ENCODE measurements at regions not wholly inside any gene's neighbourhood (a gene's known extent, or its start where the extent isn't known, plus 50 kb on each side); places are given as distances from the start of the nearest gene placed in this dataset.
"Not testable (repeated sequence)": the region's sequence is repeated elsewhere in the genome, so short reads cannot be mapped to it uniquely, and the experiment has no call there.

- DNase-seq: no peak
- Mint-ChIP-seq H3K4me3 (no peak overlapping the region), H3K27ac (no peak overlapping the region), H3K27me3 (peaks cover 1% of the 10 kb centered on the region), H3K36me3 (ENCODE audit: low read depth) (no peaks in the 10 kb centered on the region), H3K4me1 (no peaks in the 10 kb centered on the region)
- no peak for ATAC-seq
- no peaks in the 10 kb centered on the region for H3K9me3 ChIP-seq (ENCODE audit: control insufficient read depth, low read length, poor library complexity, severe bottlenecking)
Observed at GRCh38 chr6:78701407-78701806, 165.9 kb upstream of the IRAK1BP1 start.

- Mint-ChIP-seq H3K27ac (no peak overlapping the region), H3K36me3 (ENCODE audit: low read depth) (no peaks in the 10 kb centered on the region), H3K4me3 (no peak overlapping the region), H3K4me1 (no peaks in the 10 kb centered on the region), H3K27me3 (peaks cover 14% of the 10 kb centered on the region)
- ATAC-seq (no peak), DNase-seq (no peak)
- no peaks in the 10 kb centered on the region for H3K9me3 ChIP-seq (ENCODE audit: control insufficient read depth, low read length, poor library complexity, severe bottlenecking)
Observed at GRCh38 chr6:78709021-78709420, 158.3 kb upstream of the IRAK1BP1 start.

- Mint-ChIP-seq H3K27me3 (no peaks in the 10 kb centered on the region), H3K4me1 (no peaks in the 10 kb centered on the region), H3K36me3 (ENCODE audit: low read depth) (no peaks in the 10 kb centered on the region), H3K27ac (no peak overlapping the region), H3K4me3 (no peak overlapping the region)
- DNase-seq: no peak
- H3K9me3 ChIP-seq (ENCODE audit: control insufficient read depth, low read length, poor library complexity, severe bottlenecking): no peaks in the 10 kb centered on the region
- ATAC-seq: no peak
Observed at GRCh38 chr6:78713564-78713963, 153.8 kb upstream of the IRAK1BP1 start.

GRCh38 chr6:78744144-78744543 lies 123.2 kb upstream of the IRAK1BP1 start:
- peaks cover 2% of the 10 kb centered on the region for H3K9me3 ChIP-seq (ENCODE audit: control insufficient read depth, low read length, poor library complexity, severe bottlenecking)
- Mint-ChIP-seq H3K4me3 (no peak overlapping the region), H3K36me3 (ENCODE audit: low read depth) (no peaks in the 10 kb centered on the region), H3K27ac (no peak overlapping the region), H3K4me1 (no peaks in the 10 kb centered on the region), H3K27me3 (no peaks in the 10 kb centered on the region)
- DNase-seq (no peak), ATAC-seq (no peak)

GRCh38 chr6:78746457-78746856 lies 120.9 kb upstream of the IRAK1BP1 start:
- Mint-ChIP-seq H3K36me3 (ENCODE audit: low read depth) (no peaks in the 10 kb centered on the region), H3K4me3 (no peak overlapping the region), H3K27me3 (no peaks in the 10 kb centered on the region), H3K27ac (no peak overlapping the region), H3K4me1 (no peaks in the 10 kb centered on the region)
- no peak for ATAC-seq
- H3K9me3 ChIP-seq (ENCODE audit: control insufficient read depth, low read length, poor library complexity, severe bottlenecking): peaks cover 2% of the 10 kb centered on the region
- no peak for DNase-seq

GRCh38 chr6:78749326-78749725 lies 118.0 kb upstream of the IRAK1BP1 start:
- H3K4me3 Mint-ChIP-seq: no peak overlapping the region
- peaks cover 2% of the 10 kb centered on the region for H3K9me3 ChIP-seq (ENCODE audit: control insufficient read depth, low read length, poor library complexity, severe bottlenecking)
- H3K27ac Mint-ChIP-seq: no peak overlapping the region
- H3K36me3 Mint-ChIP-seq (ENCODE audit: low read depth): no peaks in the 10 kb centered on the region
- ATAC-seq: no peak
- H3K4me1 Mint-ChIP-seq: no peaks in the 10 kb centered on the region
- no peaks in the 10 kb centered on the region for H3K27me3 Mint-ChIP-seq
- no peak for DNase-seq

GRCh38 chr6:78758297-78758798 lies 109.0 kb upstream of the IRAK1BP1 start:
- H3K36me3 Mint-ChIP-seq (ENCODE audit: low read depth); H3K4me1 Mint-ChIP-seq; H3K27me3 Mint-ChIP-seq; H3K4me3 Mint-ChIP-seq; DNase-seq; H3K27ac Mint-ChIP-seq; ATAC-seq; H3K9me3 ChIP-seq (ENCODE audit: control insufficient read depth, low read length, poor library complexity, severe bottlenecking): not testable (repeated sequence)

GRCh38 chr6:78768271-78768670 lies 99.1 kb upstream of the IRAK1BP1 start:
- H3K9me3 ChIP-seq (ENCODE audit: control insufficient read depth, low read length, poor library complexity, severe bottlenecking): no peaks in the 10 kb centered on the region
- DNase-seq (no peak), ATAC-seq (no peak)
- Mint-ChIP-seq H3K36me3 (ENCODE audit: low read depth) (no peaks in the 10 kb centered on the region), H3K27me3 (no peaks in the 10 kb centered on the region), H3K27ac (no peak overlapping the region), H3K4me1 (no peaks in the 10 kb centered on the region), H3K4me3 (no peak overlapping the region)

GRCh38 chr6:78770765-78771164 lies 96.6 kb upstream of the IRAK1BP1 start:
- H3K36me3 Mint-ChIP-seq (ENCODE audit: low read depth): no peaks in the 10 kb centered on the region
- no peak overlapping the region for H3K27ac Mint-ChIP-seq
- H3K4me1 Mint-ChIP-seq: no peaks in the 10 kb centered on the region
- H3K9me3 ChIP-seq (ENCODE audit: control insufficient read depth, low read length, poor library complexity, severe bottlenecking): no peaks in the 10 kb centered on the region
- ATAC-seq: no peak
- H3K27me3 Mint-ChIP-seq: no peaks in the 10 kb centered on the region
- no peak for DNase-seq
- H3K4me3 Mint-ChIP-seq: no peak overlapping the region

- no peaks in the 10 kb centered on the region for H3K4me1 Mint-ChIP-seq
- no peaks in the 10 kb centered on the region for H3K9me3 ChIP-seq (ENCODE audit: control insufficient read depth, low read length, poor library complexity, severe bottlenecking)
- H3K4me3 Mint-ChIP-seq: no peak overlapping the region
- DNase-seq (no peak), ATAC-seq (no peak)
- H3K27ac Mint-ChIP-seq: no peak overlapping the region
- no peaks in the 10 kb centered on the region for H3K36me3 Mint-ChIP-seq (ENCODE audit: low read depth)
- no peaks in the 10 kb centered on the region for H3K27me3 Mint-ChIP-seq
Observed at GRCh38 chr6:78771586-78771985, 95.8 kb upstream of the IRAK1BP1 start.

- no peak overlapping the region for H3K4me3 Mint-ChIP-seq
- no peak for ATAC-seq
- no peaks in the 10 kb centered on the region for H3K36me3 Mint-ChIP-seq (ENCODE audit: low read depth)
- peaks cover 11% of the 10 kb centered on the region for H3K27me3 Mint-ChIP-seq
- H3K4me1 Mint-ChIP-seq: no peaks in the 10 kb centered on the region
- H3K27ac Mint-ChIP-seq: no peak overlapping the region
- DNase-seq: no peak
- H3K9me3 ChIP-seq (ENCODE audit: control insufficient read depth, low read length, poor library complexity, severe bottlenecking): no peaks in the 10 kb centered on the region
Observed at GRCh38 chr6:78781001-78781400, 86.3 kb upstream of the IRAK1BP1 start.

GRCh38 chr6:78783366-78783765 lies 84.0 kb upstream of the IRAK1BP1 start:
- not testable (repeated sequence) for DNase-seq; H3K4me3 Mint-ChIP-seq; ATAC-seq; H3K36me3 Mint-ChIP-seq (ENCODE audit: low read depth); H3K27ac Mint-ChIP-seq; H3K4me1 Mint-ChIP-seq; H3K9me3 ChIP-seq (ENCODE audit: control insufficient read depth, low read length, poor library complexity, severe bottlenecking)
- peaks cover 11% of the 10 kb centered on the region for H3K27me3 Mint-ChIP-seq

GRCh38 chr6:78797270-78797669 lies 70.1 kb upstream of the IRAK1BP1 start:
- no peaks in the 10 kb centered on the region for H3K4me1 Mint-ChIP-seq
- no peak overlapping the region for H3K27ac Mint-ChIP-seq
- ATAC-seq (no peak), DNase-seq (no peak)
- no peak overlapping the region for H3K4me3 Mint-ChIP-seq
- H3K9me3 ChIP-seq (ENCODE audit: control insufficient read depth, low read length, poor library complexity, severe bottlenecking): no peaks in the 10 kb centered on the region
- no peaks in the 10 kb centered on the region for H3K36me3 Mint-ChIP-seq (ENCODE audit: low read depth)
- no peaks in the 10 kb centered on the region for H3K27me3 Mint-ChIP-seq

- no peak overlapping the region for H3K27ac Mint-ChIP-seq
- ATAC-seq (no peak), DNase-seq (no peak)
- no peaks in the 10 kb centered on the region for H3K9me3 ChIP-seq (ENCODE audit: control insufficient read depth, low read length, poor library complexity, severe bottlenecking)
- no peak overlapping the region for H3K4me3 Mint-ChIP-seq
- H3K27me3 Mint-ChIP-seq: no peaks in the 10 kb centered on the region
- H3K36me3 Mint-ChIP-seq (ENCODE audit: low read depth): no peaks in the 10 kb centered on the region
- no peaks in the 10 kb centered on the region for H3K4me1 Mint-ChIP-seq
Observed at GRCh38 chr6:78799682-78800081, 67.7 kb upstream of the IRAK1BP1 start.
